ENCODE measurements at regions not wholly inside any gene's neighbourhood (a gene's known extent, or its start where the extent isn't known, plus 50 kb on each side); places are given as distances from the start of the nearest gene placed in this dataset.

GRCh38 chr5:158309088-158309807 is 450.3 kb upstream of the CLINT1 start:
- no peaks in the 10 kb centered on the region for H4K20me1 ChIP-seq (ENCODE audit: insufficient read depth)
- H3K27me3 ChIP-seq (ENCODE audit: insufficient read depth, low read depth), result peaks cover 24% of the 10 kb centered on the region
- DNase-seq, result no peak
- no peak overlapping the region for H3K4me2 ChIP-seq
- no peak for TF ChIP-seq EZH2 (IDR thresholded peaks at IDR 0.05; ENCODE audit: low read depth)
- TF ChIP-seq, protein P1, sequence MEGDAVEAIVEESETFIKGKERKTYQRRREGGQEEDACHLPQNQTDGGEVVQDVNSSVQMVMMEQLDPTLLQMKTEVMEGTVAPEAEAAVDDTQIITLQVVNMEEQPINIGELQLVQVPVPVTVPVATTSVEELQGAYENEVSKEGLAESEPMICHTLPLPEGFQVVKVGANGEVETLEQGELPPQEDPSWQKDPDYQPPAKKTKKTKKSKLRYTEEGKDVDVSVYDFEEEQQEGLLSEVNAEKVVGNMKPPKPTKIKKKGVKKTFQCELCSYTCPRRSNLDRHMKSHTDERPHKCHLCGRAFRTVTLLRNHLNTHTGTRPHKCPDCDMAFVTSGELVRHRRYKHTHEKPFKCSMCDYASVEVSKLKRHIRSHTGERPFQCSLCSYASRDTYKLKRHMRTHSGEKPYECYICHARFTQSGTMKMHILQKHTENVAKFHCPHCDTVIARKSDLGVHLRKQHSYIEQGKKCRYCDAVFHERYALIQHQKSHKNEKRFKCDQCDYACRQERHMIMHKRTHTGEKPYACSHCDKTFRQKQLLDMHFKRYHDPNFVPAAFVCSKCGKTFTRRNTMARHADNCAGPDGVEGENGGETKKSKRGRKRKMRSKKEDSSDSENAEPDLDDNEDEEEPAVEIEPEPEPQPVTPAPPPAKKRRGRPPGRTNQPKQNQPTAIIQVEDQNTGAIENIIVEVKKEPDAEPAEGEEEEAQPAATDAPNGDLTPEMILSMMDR (conservative IDR thresholded peaks at IDR 0.05), result no peak
- no peak overlapping the region for H3K27ac ChIP-seq
- no peak overlapping the region for H3K4me3 ChIP-seq
- H3K9me2 ChIP-seq (ENCODE audit: insufficient read depth), result no peaks in the 10 kb centered on the region
- intact Hi-C loops (cut with micrococcal nuclease; ENCODE audit: unreplicated experiment), result no loop called here
- H3F3A ChIP-seq (ENCODE audit: insufficient read depth, low read depth), result no peaks in the 10 kb centered on the region
- ChIA-PET POLR2A (ENCODE audit: unreplicated experiment) (no interaction called here), CTCF (no interaction called here)
- no peak overlapping the region for H2AFZ ChIP-seq
- H3K79me2 ChIP-seq (ENCODE audit: low read depth), result no peaks in the 10 kb centered on the region
- no TSS peak for BruUV-seq (replicated peaks)
- H3K9me3 ChIP-seq (ENCODE audit: insufficient read depth, low read depth), result no peaks in the 10 kb centered on the region
- no peaks in the 10 kb centered on the region for H3K36me3 ChIP-seq (ENCODE audit: low read depth)
- H3K4me1 ChIP-seq (replicated peaks; ENCODE audit: insufficient read depth), result no peaks in the 10 kb centered on the region

DNA sequence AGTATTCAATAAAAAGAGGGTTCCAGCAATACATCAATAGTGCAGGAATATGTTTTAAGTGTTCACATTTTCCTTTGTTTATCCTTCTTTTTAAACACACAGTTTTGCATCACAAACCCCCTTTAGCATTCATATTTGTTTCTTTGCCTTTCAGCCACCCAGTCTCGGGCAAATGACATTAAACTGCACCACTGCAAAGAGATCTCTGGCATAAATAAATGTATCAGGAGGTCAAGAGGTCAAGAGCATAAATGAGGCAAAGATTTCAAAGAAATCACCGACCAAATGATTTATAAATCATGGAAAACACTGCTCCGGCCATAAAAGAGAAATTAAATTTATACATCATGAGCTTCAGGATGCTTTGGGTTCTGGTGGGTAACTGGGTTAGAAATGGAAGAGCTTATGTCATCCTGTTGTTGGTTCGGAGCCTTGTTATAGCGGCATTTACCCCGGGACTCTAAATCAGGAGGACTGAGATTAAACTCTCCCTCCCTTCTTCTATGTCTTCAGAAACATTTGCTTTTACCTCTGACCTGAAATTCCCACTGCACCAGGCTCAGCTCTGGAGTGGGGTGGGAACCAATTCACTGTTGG is 449.6 kb upstream of the CLINT1 start:
- H3K4me2 ChIP-seq, result no peak overlapping the region
- no peaks in the 10 kb centered on the region for H3K79me2 ChIP-seq (ENCODE audit: low read depth)
- no peak overlapping the region for H3K4me3 ChIP-seq
- H3K9me3 ChIP-seq (ENCODE audit: insufficient read depth, low read depth), result no peaks in the 10 kb centered on the region
- H4K20me1 ChIP-seq (ENCODE audit: insufficient read depth), result no peaks in the 10 kb centered on the region; the same call in 1 of the 2 replicates
- POLR2A ChIA-PET (ENCODE audit: unreplicated experiment), result no interaction called here
- CTCF ChIA-PET, result no interaction called here
- H3F3A ChIP-seq (ENCODE audit: insufficient read depth, low read depth), result no peaks in the 10 kb centered on the region
- no peaks in the 10 kb centered on the region for H3K36me3 ChIP-seq (ENCODE audit: low read depth)
- no peak for DNase-seq
- intact Hi-C loops (cut with micrococcal nuclease; ENCODE audit: unreplicated experiment), result no loop called here
- BruUV-seq (replicated peaks), result no TSS peak
- peaks cover 17% of the 10 kb centered on the region for H3K27me3 ChIP-seq (ENCODE audit: insufficient read depth, low read depth)
- no peak overlapping the region for H2AFZ ChIP-seq
- no peak overlapping the region for H3K27ac ChIP-seq
- no peak for TF ChIP-seq EZH2 (IDR thresholded peaks at IDR 0.05; ENCODE audit: low read depth)
- TF ChIP-seq, protein P1 (conservative IDR thresholded peaks at IDR 0.05), result no peak
- H3K4me1 ChIP-seq (replicated peaks; ENCODE audit: insufficient read depth), result no peaks in the 10 kb centered on the region
- H3K9me2 ChIP-seq (ENCODE audit: insufficient read depth), result no peaks in the 10 kb centered on the region

GRCh38 chr5:158305861-158306260 is 446.9 kb upstream of the CLINT1 start:
- no peak for DNase-seq
- H3K79me2 ChIP-seq (ENCODE audit: low read depth), result no peaks in the 10 kb centered on the region
- no peaks in the 10 kb centered on the region for H3K36me3 ChIP-seq (ENCODE audit: low read depth)
- TF ChIP-seq, protein P1 (conservative IDR thresholded peaks at IDR 0.05), result no peak
- no peak overlapping the region for H3K4me3 ChIP-seq
- ChIA-PET POLR2A (ENCODE audit: unreplicated experiment) (no interaction called here), CTCF (no interaction called here)
- H3F3A ChIP-seq (ENCODE audit: insufficient read depth, low read depth), result no peaks in the 10 kb centered on the region
- no peak overlapping the region for H3K4me2 ChIP-seq
- H3K4me1 ChIP-seq (replicated peaks; ENCODE audit: insufficient read depth), result no peaks in the 10 kb centered on the region
- no TSS peak for BruUV-seq (replicated peaks)
- no peaks in the 10 kb centered on the region for H3K9me3 ChIP-seq (ENCODE audit: insufficient read depth, low read depth)
- 0 out of 2 replicates have a peak, but pooled peaks cover 4% of the 10 kb centered on the region for H3K27me3 ChIP-seq (ENCODE audit: insufficient read depth, low read depth)
- no peaks in the 10 kb centered on the region; the same call in 1 of the 2 replicates for H4K20me1 ChIP-seq (ENCODE audit: insufficient read depth)
- no peak overlapping the region for H2AFZ ChIP-seq
- H3K9me2 ChIP-seq (ENCODE audit: insufficient read depth), result no peaks in the 10 kb centered on the region
- intact Hi-C loops (cut with micrococcal nuclease; ENCODE audit: unreplicated experiment), result no loop called here
- H3K27ac ChIP-seq, result no peak overlapping the region
